ENCODE measurements at regions not wholly inside any gene's neighbourhood (a gene's known extent, or its start where the extent isn't known, plus 50 kb on each side); places are given as distances from the start of the nearest gene placed in this dataset.

- Histone ChIP-seq H3K9ac (replicated peaks; ENCODE audit: extremely low read depth, insufficient read depth, low read length) (no peak overlapping the region), H3K79me2 (ENCODE audit: control insufficient read depth, insufficient read depth, low read length) (no peaks in the 10 kb centered on the region), H3K9me1 (replicated peaks; ENCODE audit: control insufficient read depth, extremely low read depth, insufficient read depth, low read length) (no peaks in the 10 kb centered on the region), H3K4me3 (replicated peaks in 1 of 3; ENCODE audit: insufficient read depth in 1 of 3, low read depth in 1 of 3, low read length in 3 of 3) (no peak overlapping the region), H3K4me1 (ENCODE audit: control insufficient read depth, extremely low read depth, insufficient read depth, low read length) (no peaks in the 10 kb centered on the region), H2AFZ (ENCODE audit: low read depth, low read length) (no peak overlapping the region), H3K27ac (ENCODE audit: insufficient read depth, low read depth, low read length) (no peak overlapping the region), H3K36me3 (ENCODE audit: control insufficient read depth in 2 of 2, extremely low read depth in 1 of 2, insufficient read depth in 2 of 2, low read length in 2 of 2) (no peaks in the 10 kb centered on the region), H3K9me3 (replicated peaks; ENCODE audit: control insufficient read depth, insufficient read depth, low read length) (no peaks in the 10 kb centered on the region), H3K4me2 (ENCODE audit: insufficient read depth, low read length) (no peak overlapping the region), H4K20me1 (replicated peaks; ENCODE audit: control insufficient read depth, extremely low read depth, insufficient read depth, low read length) (no peaks in the 10 kb centered on the region), H3K27me3 (ENCODE audit: control insufficient read depth in 2 of 2, insufficient read depth in 2 of 2, low read length in 2 of 2) (no peaks in the 10 kb centered on the region)
- dilution Hi-C loops (cut with MboI; ENCODE audit: extremely low pct_ligation_motif_present, low sequenced_read_pairs): no loop called here
- ChIA-PET CTCF (no interaction called here), POLR2A (no interaction called here)
- intact Hi-C loops (cut with micrococcal nuclease): no loop called here
- no TSS peak for BruUV-seq (replicated peaks)
- DNase-seq (ENCODE audit: low read depth, low spot score) (no peak), FAIRE-seq (no peak)
- TF ChIP-seq JUN (IDR thresholded peaks at IDR 0.05; ENCODE audit: borderline replicate concordance, insufficient read depth, insufficient read length, low read depth): no peak
Measured at GRCh38 chr18:34108206-34108605, 116.5 kb downstream of the NOL4 start.

- H4K20me1 ChIP-seq (replicated peaks; ENCODE audit: control insufficient read depth, extremely low read depth, insufficient read depth, low read length): no peaks in the 10 kb centered on the region
- CTCF ChIA-PET: interaction anchor here (0.9 kb wide), 1 partner anchor 24 kb away, joined by 4 read pairs; no protein-coding TSS in a partner anchor
- no peaks in the 10 kb centered on the region for H3K36me3 ChIP-seq (ENCODE audit: control insufficient read depth in 2 of 2, extremely low read depth in 1 of 2, insufficient read depth in 2 of 2, low read length in 2 of 2)
- TF ChIP-seq CTCF (IDR thresholded peaks at IDR 0.05; ENCODE audit: extremely low read depth in 1 of 2, insufficient read depth in 1 of 2, low read depth in 1 of 2, low read length in 2 of 2): no peak
- no peak for TF ChIP-seq GATA2 (IDR thresholded peaks at IDR 0.05; ENCODE audit: insufficient read depth, insufficient read length, low read depth, low read length)
- TF ChIP-seq POLR2A (IDR thresholded peaks at IDR 0.05; ENCODE audit: low read depth, low read length): no peak
- H3K9me3 ChIP-seq (replicated peaks; ENCODE audit: control insufficient read depth, insufficient read depth, low read length): no peaks in the 10 kb centered on the region
- no peak overlapping the region for H3K4me2 ChIP-seq (ENCODE audit: insufficient read depth, low read length)
- POLR2A ChIA-PET: no interaction called here
- H3K4me1 ChIP-seq (ENCODE audit: control insufficient read depth, extremely low read depth, insufficient read depth, low read length): no peaks in the 10 kb centered on the region
- H2AFZ ChIP-seq (ENCODE audit: low read depth, low read length): no peak overlapping the region
- DNase-seq (ENCODE audit: low read depth, low spot score) (no peak), FAIRE-seq (no peak)
- no peaks in the 10 kb centered on the region for H3K79me2 ChIP-seq (ENCODE audit: control insufficient read depth, insufficient read depth, low read length)
- dilution Hi-C loops (cut with MboI; ENCODE audit: extremely low pct_ligation_motif_present, low sequenced_read_pairs): no loop called here
- no peaks in the 10 kb centered on the region for H3K9me1 ChIP-seq (replicated peaks; ENCODE audit: control insufficient read depth, extremely low read depth, insufficient read depth, low read length)
- H3K4me3 ChIP-seq (replicated peaks in 1 of 3; ENCODE audit: insufficient read depth in 1 of 3, low read depth in 1 of 3, low read length in 3 of 3): no peak overlapping the region
- H3K9ac ChIP-seq (replicated peaks; ENCODE audit: extremely low read depth, insufficient read depth, low read length): no peak overlapping the region
- H3K27ac ChIP-seq (ENCODE audit: insufficient read depth, low read depth, low read length): no peak overlapping the region
- intact Hi-C loops (cut with micrococcal nuclease): no loop called here
- no peaks in the 10 kb centered on the region for H3K27me3 ChIP-seq (ENCODE audit: control insufficient read depth in 2 of 2, insufficient read depth in 2 of 2, low read length in 2 of 2)
- no TSS peak for BruUV-seq (replicated peaks)
Measured at GRCh38 chr18:34098109-34098508, 126.6 kb downstream of the NOL4 start.

Data from endothelial cell of umbilical vein (primary cell).